Inflammatory macrophage treated with lipopolysaccharide for 1 hour (primary cell): ENCODE measurements at regions not wholly inside any gene's neighbourhood (a gene's known extent, or its start where the extent isn't known, plus 50 kb on each side); places are given as distances from the start of the nearest gene placed in this dataset.
"Not testable (repeated sequence)": the region's sequence is repeated elsewhere in the genome, so short reads cannot be mapped to it uniquely, and the experiment has no call there.

ENCODE experiments used
- DNase-seq, 2 donors: peaks; one replicate each; pipeline ENCODE4 v3.0.0-alpha.2; 2020 to 2022

DNA sequence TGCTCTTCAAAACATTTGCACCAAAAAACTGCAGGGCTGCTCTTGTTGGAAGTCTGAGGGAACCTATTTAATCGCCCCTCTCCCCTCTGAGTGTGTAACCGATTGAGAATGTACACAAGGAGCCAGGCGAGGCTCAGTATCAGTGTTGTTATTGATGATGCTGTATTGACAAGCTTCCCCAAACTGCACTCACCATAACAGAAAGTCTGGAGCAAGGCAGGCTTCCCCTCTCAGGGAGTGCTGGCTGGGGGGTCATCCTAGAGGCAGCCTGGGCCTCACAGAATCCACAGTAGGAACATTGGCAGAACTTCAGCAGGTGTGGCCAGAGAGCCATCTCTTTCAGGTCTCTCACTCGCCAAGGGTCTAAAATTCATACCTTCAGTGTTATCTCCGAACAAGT is 58.1 kb upstream of the TUNAR start:
- no peak for DNase-seq

GRCh38 chr14:95817271-95817670 is 59.4 kb upstream of the TUNAR start:
- DNase-seq, result no peak

DNA sequence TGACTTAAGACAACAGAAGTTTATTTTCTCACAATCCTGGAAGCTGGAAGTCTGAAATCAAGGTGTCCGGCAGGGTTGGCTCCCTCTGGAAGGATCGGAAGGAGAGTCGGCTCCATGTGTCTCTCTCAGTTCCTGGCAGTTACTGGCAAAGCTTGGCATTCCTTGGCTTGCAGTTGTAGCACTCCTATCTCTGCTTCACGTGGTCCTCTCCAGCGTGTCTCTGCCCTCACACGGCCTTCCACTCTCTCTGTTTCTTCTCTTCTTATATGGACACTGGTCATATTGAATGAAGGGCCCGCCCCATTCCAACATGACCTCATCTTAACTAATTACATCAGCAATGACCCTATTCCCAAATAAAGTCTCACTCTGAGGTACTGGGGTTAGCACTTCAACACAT is 60.1 kb upstream of the TUNAR start:
- DNase-seq, result no peak

DNA sequence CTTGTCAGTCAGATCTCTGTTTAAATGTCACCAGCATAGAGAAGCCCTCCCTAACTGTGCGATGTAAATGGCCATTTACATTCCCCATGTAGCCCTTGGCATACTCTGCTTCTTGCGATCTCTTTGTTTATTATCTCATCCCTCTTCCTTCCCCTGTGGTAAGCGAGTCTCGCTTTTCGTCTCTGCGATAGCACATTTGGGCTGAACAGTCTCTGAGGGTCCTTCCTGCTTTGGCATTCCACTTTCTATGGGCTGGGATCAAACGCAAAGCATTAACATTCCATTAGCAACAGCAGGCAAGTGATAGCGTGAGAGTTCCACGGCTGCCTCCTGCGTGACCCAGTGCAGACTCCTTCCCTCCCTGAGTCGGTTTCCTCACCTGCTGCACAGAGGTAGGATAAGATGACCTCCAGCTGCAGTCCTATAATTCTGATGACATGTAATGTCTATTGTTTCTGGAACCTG is 61.4 kb upstream of the TUNAR start:
- no peak for DNase-seq

GRCh38 chr14:95814363-95815225 is 62.0 kb upstream of the TUNAR start:
- no peak for DNase-seq

DNA sequence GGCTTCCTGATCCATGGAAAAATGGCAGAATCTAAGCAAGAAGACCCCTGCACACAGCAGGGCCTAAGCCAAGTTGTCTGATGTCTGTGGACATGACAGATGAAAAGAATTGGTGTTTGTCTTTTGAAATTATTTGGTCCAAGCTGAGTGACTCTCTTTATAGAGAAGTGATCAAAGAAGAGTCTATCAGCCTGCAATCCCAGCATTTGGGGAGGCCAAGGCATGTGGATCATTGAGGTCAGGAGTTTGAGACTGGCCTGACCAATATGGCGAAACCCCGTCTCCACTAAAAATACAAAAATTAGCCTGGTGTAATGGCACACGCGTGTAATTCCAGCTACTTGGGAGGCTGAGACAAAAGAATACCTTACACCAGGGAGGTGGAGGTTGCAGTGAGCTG is 64.8 kb upstream of the TUNAR start:
- no peak for DNase-seq

- no peak for DNase-seq
Measured at GRCh38 chr14:95808371-95808770, 68.3 kb upstream of the TUNAR start.

DNA sequence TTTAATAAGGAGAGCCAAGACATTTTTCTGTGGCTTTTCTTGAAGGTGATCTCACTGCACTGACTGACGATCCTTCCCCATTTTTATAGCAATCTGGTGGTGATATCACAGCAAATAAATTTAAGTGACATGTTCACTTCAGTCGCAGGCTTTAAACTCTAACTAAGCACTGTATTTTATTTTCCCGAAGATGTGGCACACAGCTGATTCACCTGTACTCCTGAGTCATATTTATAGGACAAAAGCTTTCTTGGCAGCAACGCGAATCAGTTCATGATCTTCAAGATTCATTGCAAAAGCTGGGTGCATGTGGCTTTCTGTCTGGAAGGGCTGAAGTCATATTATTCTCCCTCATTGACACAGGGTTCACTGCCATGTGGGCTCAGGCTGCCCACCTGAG is 79.8 kb upstream of the TUNAR start:
- DNase-seq, result no peak

DNA sequence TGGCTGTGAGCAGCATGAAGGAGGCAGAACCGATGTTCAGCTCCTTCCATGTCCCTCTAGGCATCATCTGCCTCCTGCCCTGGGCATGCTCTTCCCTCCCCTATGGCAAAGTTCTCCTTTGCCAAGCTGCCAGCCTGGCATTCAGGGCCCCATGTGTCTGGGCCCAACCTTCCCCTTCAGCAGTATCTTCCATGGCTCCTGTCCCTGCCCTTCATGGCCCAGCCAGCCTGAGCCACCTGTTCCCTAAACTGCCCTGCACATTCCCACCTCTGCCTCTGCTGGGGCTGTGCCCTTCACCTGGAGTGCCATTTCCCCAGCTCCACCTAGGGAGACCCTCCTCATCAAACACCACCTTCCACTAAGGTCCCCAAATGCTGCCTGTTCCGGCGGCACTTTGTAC is 74.0 kb upstream of the TCL1A start:
- no peak for DNase-seq

DNA sequence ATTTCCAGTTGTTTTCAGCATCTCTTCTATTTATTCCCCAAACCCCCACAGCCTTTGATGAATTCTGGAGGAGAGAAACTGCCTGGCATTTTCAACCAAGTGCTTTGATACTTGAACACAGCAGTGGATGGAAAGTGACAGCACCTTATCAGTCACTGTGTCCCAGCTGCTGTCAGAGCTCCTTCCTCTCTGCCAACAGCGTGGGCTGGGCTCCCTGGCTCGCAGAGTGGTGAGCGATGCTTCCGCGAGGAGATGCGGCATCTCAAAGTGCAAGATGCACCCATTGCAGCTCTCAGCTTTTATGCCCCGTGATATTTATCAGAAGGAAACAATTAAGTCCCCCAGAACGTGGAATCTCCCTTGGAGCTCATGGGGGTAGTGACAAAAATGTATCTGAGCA is 72.6 kb upstream of the TCL1A start:
- no peak for DNase-seq

DNA sequence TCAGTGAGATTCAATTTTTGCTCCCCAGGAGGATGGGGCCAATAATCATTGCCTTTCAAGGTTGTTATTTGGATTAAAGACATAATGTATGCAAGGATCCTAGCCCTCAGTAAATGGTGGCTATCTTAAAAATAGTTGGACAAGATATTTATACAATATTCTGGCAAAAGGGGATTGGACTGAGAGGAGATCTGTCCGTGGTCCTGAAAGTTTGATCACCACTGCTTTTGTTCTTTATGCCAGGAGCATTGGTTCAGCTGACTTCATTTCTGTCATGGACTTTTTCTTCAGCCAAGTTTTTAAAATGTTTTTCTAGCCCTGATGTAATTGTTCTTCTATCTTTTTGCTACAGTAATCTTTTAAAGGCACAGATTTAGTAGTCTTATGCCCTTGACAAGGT is 70.2 kb upstream of the TCL1A start:
- no peak for DNase-seq

GRCh38 chr14:95776798-95777534 is 63.0 kb upstream of the TCL1A start:
- DNase-seq, result no peak

- DNase-seq, result peak; percentile 5 to 65
Measured at GRCh38 chr14:95774265-95775160, 60.6 kb upstream of the TCL1A start.

DNA sequence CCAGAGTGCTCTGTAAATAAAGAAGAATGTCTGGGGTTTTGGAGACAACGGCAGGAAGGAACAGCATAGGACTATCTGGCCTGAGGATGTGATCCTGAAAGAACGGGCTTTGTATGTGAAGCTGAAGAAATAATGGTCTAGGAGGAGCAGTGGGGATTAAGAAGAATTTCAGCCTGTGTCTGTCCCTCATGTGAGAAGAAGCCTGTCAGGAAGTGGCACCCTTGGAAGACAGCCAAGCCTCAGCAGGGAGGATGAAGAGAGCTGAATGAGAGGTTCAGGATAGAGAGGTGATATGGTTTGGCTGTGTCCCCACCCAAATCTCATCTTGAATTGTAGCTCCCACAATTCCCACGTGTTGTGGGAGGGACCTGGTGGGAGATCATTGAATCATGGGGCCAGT is 56.9 kb upstream of the TCL1A start:
- no peak for DNase-seq

GRCh38 chr14:95769976-95770375 is 56.1 kb upstream of the TCL1A start:
- DNase-seq, result no peak

DNA sequence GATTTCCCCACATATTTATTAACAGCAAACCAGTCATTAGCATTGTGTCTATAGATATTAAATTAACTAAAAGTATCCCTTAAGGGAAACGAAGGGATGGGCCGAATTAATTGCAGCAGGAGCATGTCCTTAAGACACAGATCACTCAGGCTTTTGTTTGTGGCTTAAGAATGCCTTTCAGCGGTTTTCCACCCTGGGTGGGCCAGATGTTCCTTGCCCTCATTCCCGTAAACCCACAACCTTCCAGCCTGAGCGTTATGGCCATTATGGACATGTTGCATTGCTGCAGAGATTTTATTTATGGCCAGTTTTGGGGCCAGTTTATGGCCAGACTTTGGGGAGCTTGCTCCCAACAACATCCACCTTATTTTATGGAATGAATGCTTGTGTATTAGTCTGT is 55.5 kb upstream of the TCL1A start:
- DNase-seq, result not testable (repeated sequence)

DNA sequence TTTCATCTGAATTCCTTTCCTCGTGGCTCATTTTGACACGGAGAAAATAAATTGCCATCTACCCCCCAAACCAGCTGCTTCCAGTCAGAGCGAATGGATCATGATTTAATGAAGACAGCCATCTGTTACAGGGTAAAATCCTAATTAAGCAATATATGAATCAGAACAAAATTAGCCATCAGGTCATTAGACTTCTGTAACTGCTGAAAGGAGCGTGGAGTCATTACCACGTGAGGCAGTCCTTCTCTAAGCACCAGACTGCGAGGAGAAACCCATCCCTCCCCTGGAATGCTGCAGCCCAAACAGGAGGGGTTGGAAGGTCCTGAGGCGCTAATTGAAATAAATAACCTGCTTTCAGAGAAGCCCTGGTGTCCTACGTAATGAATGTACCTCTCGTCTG is 51.1 kb upstream of the TCL1A start:
- no peak for DNase-seq

GRCh38 chr14:95763875-95764274 is 50.0 kb upstream of the TCL1A start:
- DNase-seq, result no peak
